Omental fat pad (tissue), 3 donors: ENCODE measurements at regions not wholly inside any gene's neighbourhood (a gene's known extent, or its start where the extent isn't known, plus 50 kb on each side); places are given as distances from the start of the nearest gene placed in this dataset.

Source experiments
- ATAC-seq: fragments of 150-250 bp; one replicate; pipeline ENCODE4 v1.9.1; 2016; ENCODE audit warnings: mild to moderate bottlenecking, moderate library complexity; ENCODE audit not compliant: low FRiP score
- DNase-seq: peaks from one replicate; pipeline ENCODE4 v3.0.0-alpha.2; 2019; ENCODE audit warnings: low spot score
- CTCF ChIP-seq, 3 donors: fragments of 450-650 bp; IDR thresholded peaks; one replicate each; pipeline ENCODE4 v1.5.1; 2016 to 2017; ENCODE audit warnings: antibody characterized with exemption in 3 of 3, mild to moderate bottlenecking in 3 of 3, moderate library complexity in 2 of 3

- no peak for TF ChIP-seq CTCF (IDR thresholded peaks at IDR 0.05)
- DNase-seq (no peak), ATAC-seq (no peak)
Observed at GRCh38 chr18:41034413-41034812, 920.6 kb upstream of the PIK3C3 start.

GRCh38 chr18:41025666-41026065, 929.4 kb upstream of the PIK3C3 start:
- no peak for ATAC-seq
- no peak for DNase-seq
- no peak for TF ChIP-seq CTCF (IDR thresholded peaks at IDR 0.05)

GRCh38 chr18:41024792-41025191, 930.2 kb upstream of the PIK3C3 start:
- no peak for TF ChIP-seq CTCF (IDR thresholded peaks at IDR 0.05)
- ATAC-seq (no peak), DNase-seq (no peak)

GRCh38 chr18:41022484-41022883, 932.5 kb upstream of the PIK3C3 start:
- TF ChIP-seq CTCF (IDR thresholded peaks at IDR 0.05), result no peak
- ATAC-seq, result no peak

GRCh38 chr18:41021089-41021488, 933.9 kb upstream of the PIK3C3 start:
- ATAC-seq (no peak), DNase-seq (no peak)
- TF ChIP-seq CTCF (IDR thresholded peaks at IDR 0.05), result no peak

More at GRCh38 chr18:41022484-41022883, 932.5 kb upstream of the PIK3C3 start:
- DNase-seq, result no peak

GRCh38 chr18:41012194-41012593, 942.8 kb upstream of the PIK3C3 start:
- ATAC-seq, result no peak
- TF ChIP-seq CTCF (IDR thresholded peaks at IDR 0.05), result no peak
- no peak for DNase-seq

GRCh38 chr18:41009926-41010325, 945.1 kb upstream of the PIK3C3 start:
- TF ChIP-seq CTCF (IDR thresholded peaks at IDR 0.05), result no peak
- no peak for ATAC-seq
- no peak for DNase-seq
